ENCODE measurements at regions not wholly inside any gene's neighbourhood (a gene's known extent, or its start where the extent isn't known, plus 50 kb on each side); places are given as distances from the start of the nearest gene placed in this dataset.
"Not testable (repeated sequence)": the region's sequence is repeated elsewhere in the genome, so short reads cannot be mapped to it uniquely, and the experiment has no call there.

DNA sequence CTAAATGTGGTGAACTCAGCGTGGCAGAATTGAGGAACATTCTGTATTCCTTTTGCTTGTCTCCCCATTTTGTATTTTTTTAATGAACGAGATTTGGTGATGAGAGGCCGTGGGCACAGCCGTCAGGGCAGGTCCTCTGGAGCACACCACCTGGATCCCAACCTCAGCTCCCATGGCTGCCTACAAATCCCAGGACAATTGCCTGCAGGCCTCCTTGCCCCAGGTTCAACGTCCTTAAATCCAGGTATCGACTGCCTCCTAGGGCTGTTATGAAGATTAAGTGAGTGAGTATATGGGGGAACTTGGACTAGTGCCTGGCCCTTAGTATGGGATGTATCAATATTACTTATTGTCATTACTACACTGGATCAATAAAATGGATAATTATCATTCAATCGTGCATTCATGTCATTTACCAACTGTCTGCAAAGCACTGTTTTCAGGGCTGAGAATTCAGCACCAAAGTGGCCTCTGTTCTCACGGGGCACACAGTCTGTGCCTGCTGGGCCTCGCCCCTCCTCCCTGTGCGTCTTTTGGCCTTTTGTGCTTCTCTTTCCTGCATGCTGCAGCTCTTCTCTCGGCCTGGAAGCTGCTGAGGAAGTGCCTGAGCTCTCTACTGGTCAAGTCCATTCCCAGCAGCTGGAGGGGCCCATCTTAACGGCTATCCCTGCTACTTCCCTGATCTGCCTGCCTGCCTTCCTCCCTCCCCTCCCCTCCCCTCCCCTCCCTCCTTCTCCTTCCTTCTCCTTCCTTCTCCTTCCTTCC, 1343.7 kb downstream of the BRD1 start:
- no peak for DNase-seq (ENCODE audit: low read depth)
- H3K27me3 ChIP-seq (ENCODE audit: control insufficient read depth, insufficient read depth, low read length): peaks cover 2% of the 10 kb centered on the region
- ChIA-PET CTCF (no interaction called here), POLR2A (no interaction called here)
- TF ChIP-seq, protein P1, sequence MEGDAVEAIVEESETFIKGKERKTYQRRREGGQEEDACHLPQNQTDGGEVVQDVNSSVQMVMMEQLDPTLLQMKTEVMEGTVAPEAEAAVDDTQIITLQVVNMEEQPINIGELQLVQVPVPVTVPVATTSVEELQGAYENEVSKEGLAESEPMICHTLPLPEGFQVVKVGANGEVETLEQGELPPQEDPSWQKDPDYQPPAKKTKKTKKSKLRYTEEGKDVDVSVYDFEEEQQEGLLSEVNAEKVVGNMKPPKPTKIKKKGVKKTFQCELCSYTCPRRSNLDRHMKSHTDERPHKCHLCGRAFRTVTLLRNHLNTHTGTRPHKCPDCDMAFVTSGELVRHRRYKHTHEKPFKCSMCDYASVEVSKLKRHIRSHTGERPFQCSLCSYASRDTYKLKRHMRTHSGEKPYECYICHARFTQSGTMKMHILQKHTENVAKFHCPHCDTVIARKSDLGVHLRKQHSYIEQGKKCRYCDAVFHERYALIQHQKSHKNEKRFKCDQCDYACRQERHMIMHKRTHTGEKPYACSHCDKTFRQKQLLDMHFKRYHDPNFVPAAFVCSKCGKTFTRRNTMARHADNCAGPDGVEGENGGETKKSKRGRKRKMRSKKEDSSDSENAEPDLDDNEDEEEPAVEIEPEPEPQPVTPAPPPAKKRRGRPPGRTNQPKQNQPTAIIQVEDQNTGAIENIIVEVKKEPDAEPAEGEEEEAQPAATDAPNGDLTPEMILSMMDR (IDR thresholded peaks at IDR 0.05; ENCODE audit: insufficient read depth, low read depth, low read length): no peak
- no peak overlapping the region for H3K4me3 ChIP-seq (ENCODE audit: low read depth, low read length)
- no peaks in the 10 kb centered on the region for H3K36me3 ChIP-seq (ENCODE audit: control insufficient read depth, insufficient read depth, low read length)

DNA sequence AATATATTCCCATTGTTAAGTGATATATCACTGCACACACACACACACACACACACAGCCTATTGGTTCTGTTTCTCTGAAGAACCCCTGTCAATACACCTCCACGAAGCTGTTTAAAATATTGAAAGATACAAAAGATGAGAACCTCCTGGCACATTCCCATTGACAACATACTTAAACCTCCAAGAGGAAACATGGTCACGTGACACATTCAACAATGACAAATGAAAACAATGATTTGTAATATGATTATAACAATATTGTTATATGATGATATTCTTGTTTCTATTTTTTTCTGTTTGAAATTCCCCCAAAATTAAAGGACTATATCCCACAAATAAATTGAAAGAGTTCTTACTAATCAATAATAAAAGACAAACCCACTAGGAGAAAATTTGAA, 1344.9 kb downstream of the BRD1 start:
- Histone ChIP-seq H3K27me3 (ENCODE audit: control insufficient read depth, insufficient read depth, low read length) (no peaks in the 10 kb centered on the region), H3K36me3 (ENCODE audit: control insufficient read depth, insufficient read depth, low read length) (no peaks in the 10 kb centered on the region), H3K4me3 (ENCODE audit: low read depth, low read length) (no peak overlapping the region)
- ChIA-PET POLR2A (no interaction called here), CTCF (no interaction called here)
- DNase-seq (ENCODE audit: low read depth): no peak
- TF ChIP-seq, protein P1 (IDR thresholded peaks at IDR 0.05; ENCODE audit: insufficient read depth, low read depth, low read length): no peak

DNA sequence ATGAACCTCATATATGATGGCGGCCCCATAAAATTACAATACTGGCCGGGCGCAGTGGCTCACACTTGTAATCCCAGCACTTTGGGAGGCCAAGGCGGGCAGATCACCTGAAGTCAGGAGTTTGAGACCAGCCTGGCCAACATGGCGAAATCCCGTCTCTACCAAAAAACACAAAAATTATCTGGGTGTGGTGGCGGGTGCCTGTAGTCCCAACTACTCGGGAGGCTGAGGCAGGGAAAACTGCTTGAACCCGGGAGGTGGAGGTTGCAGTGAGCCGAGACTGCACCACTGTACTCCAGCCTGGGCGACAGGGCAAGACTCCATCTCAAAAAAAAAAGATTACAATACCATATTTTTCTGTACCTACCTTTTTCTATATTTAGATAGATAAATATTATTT, 1345.5 kb downstream of the BRD1 start:
- CTCF ChIA-PET; H3K4me3 ChIP-seq (ENCODE audit: low read depth, low read length); POLR2A ChIA-PET; H3K36me3 ChIP-seq (ENCODE audit: control insufficient read depth, insufficient read depth, low read length); H3K27me3 ChIP-seq (ENCODE audit: control insufficient read depth, insufficient read depth, low read length); DNase-seq (ENCODE audit: low read depth): not testable (repeated sequence)

DNA sequence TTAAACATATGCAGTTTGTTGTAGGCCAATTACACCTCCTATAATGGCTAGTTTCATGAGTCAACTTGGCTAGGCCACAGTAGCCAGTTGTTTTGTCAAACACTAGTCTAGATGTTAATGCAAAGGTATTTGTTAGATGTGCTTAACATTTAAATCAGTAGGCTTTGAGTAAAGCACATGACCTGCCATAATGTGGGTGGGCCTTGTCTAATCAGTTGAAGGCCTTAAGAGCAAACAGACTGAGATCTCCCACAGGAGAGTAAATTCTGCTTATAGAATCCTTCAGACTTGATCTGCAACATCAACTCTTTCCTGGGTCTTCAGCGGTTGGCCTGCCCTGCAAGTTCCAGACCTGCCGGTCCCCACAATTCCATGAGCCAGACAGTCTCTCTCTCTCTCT, 1345.9 kb downstream of the BRD1 start:
- CTCF ChIA-PET: no interaction called here
- POLR2A ChIA-PET: no interaction called here
- no peaks in the 10 kb centered on the region for H3K27me3 ChIP-seq (ENCODE audit: control insufficient read depth, insufficient read depth, low read length)
- DNase-seq (ENCODE audit: low read depth): no peak
- TF ChIP-seq, protein P1 (IDR thresholded peaks at IDR 0.05; ENCODE audit: insufficient read depth, low read depth, low read length): no peak
- no peak overlapping the region for H3K4me3 ChIP-seq (ENCODE audit: low read depth, low read length)
- no peaks in the 10 kb centered on the region for H3K36me3 ChIP-seq (ENCODE audit: control insufficient read depth, insufficient read depth, low read length)

DNA sequence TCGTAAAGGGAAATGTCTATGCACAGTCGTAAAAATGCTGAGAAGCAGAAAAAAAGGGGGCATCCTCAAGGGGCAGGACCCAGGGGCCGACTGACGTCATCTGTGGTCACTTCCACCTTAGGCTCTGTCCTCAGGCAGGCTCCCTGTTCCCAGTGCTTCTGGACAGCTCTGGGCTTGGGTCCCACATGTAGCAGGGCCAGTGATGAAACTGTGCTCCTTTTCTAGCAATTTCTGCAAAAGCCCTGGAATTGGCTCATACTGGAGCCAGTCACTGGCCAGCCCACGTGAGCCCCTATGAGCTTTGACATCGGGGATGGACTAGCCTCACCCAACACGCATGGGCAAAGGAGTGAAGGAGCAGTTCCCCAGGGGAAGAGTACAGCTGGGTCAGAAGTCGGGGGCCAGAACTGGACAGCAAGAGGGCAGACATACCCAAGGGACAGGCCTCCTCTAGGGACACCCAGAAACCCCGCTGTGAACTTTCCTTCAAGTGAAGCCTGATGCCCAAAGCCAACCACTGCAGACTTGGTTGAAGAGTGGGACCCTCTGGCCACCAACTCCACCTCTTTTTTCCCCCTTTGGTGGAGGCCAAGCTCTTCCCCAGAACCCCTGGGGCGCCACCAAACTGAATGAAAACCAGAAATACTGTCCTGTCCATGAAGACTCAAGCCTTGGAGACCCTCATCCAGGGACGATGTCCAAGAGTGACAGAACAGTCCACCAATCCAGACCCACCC, 1349.0 kb downstream of the BRD1 start:
- DNase-seq (ENCODE audit: low read depth): no peak
- CTCF ChIA-PET: no interaction called here
- Histone ChIP-seq H3K36me3 (ENCODE audit: control insufficient read depth, insufficient read depth, low read length) (no peaks in the 10 kb centered on the region), H3K27me3 (ENCODE audit: control insufficient read depth, insufficient read depth, low read length) (no peaks in the 10 kb centered on the region), H3K4me3 (ENCODE audit: low read depth, low read length) (no peak overlapping the region)
- POLR2A ChIA-PET: no interaction called here
- TF ChIP-seq, protein P1 (IDR thresholded peaks at IDR 0.05; ENCODE audit: insufficient read depth, low read depth, low read length): no peak

Measured in BJ (cell line).